GM04503 (cell line): ENCODE measurements at regions not wholly inside any gene's neighbourhood (a gene's known extent, or its start where the extent isn't known, plus 50 kb on each side); places are given as distances from the start of the nearest gene placed in this dataset.

Source experiments
- DNase-seq: peaks from one replicate; pipeline ENCODE4 v3.0.0-alpha.2; 2012; ENCODE audit warnings: low read depth

DNA sequence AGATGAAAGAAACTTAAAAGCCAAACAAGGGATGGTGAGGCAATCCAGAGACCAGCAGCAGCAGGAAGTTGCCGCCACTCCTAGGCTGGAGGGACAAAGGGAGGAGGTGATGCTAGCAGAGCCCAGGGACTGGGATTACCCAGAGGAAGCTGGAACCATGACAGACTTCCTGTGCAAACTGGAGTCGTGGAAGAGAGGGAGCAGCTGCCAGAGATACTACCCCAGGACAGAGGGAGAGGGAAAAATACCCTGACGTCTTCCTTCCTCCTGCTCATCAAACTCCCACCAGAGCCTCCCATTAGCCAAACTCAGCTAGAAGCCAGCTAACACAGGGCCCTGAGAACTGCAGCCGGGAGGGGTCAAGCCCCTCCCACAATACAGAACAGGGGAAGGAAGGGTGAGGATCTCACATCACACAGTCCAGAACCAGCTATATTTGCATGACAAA, 101.2 kb upstream of the KLF3 start:
- no peak for DNase-seq

DNA sequence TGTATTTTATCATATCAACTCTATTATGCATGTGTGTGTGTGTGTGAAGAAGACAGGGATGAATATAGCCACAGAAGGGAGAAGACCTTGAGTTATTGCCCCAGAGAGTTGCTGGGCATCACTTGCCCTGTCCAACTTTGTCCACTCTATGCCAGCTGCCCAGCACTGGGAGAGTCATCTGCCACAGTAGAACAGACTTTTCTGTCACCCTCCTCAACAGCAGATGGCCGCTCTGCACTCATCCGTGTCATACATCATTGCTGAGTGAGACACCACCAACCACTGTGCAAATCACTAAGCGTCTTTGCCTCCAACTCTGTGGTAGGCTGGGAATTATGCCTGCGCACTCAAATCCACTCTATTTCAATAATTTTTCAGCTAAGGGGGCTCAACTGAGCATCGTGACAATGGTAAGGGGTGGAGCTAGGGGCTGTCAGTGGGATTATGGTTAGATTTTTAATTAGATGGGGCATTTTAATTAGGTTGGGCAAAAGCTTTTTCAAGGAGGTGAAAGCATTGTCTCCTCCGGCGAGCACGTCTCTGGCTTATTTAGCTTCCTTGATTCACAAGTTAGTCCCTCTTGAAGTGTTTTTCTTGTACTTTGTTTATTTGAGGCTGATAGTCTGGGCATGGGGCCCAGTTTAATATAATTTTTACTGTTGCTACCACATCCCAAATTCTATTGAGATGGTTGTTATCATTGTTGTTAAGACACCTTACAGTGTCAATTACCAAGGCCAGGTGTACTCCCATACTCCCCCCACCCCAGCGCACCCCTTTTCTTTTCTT, 100.1 kb upstream of the KLF3 start:
- DNase-seq: no peak

DNA sequence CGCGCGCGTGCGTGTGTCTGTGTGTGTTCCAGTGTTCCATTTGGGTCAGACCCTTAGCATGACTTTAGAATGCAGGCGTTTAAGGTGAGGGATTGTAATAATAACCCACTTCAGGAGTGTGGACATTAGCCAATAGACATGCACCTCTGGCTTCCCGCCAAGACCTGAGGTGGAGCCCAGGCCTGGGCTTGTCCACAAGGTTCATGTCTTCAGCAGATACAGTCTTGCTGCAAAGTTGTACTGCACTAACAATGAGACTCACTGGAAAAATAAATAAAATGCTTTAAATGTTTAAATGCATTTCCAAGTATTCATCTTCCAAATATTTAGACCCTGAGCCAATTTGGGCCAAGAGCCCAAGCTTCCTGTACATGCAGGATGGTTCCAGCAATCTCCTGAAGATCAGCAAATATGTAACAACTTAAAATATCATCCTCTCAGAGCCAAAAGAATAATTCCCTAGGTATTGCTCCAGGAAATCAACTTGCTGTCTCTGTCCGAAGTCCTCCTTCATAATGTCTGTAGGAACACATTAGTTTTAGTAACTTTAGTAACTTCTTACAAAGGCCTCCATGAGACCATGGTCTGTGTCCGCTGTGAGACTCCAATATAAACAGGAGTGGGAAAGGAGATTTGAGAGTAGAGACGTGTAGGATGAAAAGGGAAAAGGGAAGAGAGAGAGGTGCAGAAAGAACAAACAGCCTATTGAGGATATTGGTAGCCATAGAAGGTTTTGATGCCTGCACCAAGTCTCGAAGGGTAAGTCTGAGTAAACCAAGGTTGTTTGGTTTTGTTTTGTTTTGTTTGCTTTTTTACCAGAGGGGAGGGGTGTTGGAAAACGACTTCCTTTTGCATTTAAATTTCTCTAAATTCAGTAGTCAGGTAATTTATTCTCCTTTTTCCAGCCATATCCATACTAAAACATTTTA, 98.5 kb upstream of the KLF3 start:
- peak; percentile 23 for DNase-seq

DNA sequence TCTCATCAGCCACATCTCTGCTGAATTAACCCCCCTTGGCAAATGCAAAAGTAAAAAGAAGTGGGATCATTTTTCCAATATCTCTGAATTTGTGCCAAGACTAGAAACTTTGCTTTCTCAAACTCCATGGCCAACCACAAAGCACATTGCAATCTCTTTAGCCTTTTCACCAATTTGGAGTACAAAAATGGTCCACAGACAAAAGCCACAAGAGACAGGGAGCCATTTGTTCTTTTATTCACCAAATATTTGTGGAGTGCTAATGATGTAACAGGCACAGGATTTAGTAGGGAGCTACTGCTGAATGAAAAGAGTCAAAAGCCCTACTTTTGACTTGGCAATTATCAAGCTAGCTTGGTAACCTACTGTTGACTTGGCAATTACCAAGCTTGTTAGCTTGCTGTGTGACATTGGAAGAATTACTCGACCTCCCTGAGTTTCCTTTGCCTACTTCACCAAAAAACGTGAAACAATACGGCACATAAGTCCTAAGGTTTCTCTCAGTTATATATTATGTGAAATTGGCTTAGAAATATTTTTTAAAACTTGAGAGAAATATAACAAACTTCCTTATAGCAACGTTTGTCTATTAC, 97.1 kb upstream of the KLF3 start:
- DNase-seq: no peak

DNA sequence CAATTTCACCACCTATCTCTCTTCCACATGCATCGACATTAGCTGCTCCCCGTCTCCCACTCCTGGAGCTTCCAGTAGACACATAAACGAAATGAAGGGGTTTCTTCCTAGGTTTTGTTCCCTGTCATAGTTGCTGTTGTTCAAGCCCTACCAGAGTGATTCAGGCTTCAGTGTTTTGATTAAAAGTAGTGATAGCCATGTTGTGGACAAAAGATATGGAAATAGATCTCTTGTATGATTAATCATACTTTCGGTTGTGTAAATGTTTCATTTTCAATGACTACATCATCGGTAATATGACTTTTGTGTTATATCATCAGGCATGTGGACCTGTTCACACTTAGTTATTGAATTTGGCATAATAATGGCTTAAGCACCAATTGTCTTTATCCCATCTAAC, 96.5 kb upstream of the KLF3 start:
- DNase-seq: no peak

DNA sequence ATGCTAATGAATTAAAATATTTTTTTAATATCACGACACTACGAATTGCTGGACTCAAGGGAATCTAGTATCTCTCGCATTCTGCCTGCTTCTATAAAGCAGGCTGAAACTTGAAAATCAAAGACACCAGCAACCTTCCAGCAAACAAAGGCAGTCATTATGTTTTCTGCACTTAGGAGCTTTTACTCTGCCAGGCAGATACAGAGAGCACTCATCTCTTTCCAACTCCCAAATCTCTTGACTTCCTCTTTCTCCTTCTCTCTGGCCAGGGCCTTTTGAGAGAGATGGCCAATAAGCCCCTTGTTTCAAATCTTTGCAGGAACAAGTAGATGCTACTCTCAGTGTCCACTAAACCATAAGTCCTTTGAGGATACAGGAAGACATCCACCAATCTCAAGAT, 95.2 kb upstream of the KLF3 start:
- DNase-seq: no peak

DNA sequence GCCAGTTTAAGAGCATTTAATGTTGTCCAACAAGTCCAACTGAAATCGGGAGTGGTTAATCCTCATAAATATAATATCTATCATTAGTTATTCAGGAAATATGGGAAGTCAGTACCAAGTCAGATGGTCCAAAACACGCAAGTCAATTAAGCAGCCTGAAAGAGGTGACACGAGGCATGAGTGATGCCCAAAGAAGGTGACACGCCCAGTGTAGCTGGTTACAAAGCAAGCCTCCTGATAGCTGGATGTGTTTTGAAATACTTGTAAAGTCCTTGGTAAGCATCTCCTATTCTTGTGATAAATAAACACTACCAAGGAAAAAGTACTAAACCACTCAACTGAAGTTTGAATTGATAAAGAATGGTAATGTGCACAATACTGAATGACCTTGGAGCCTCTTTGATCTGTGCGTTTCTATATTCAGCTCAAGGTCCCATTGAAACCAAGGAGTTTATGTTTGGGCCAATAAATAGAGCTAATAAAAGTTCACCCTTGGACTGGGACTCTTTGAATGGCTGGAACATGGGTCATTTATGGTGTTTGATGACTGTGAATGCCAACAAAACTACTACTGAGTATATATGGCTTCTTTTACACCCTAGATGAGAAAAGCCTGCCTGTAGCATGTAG, 93.2 kb upstream of the KLF3 start:
- DNase-seq: no peak

DNA sequence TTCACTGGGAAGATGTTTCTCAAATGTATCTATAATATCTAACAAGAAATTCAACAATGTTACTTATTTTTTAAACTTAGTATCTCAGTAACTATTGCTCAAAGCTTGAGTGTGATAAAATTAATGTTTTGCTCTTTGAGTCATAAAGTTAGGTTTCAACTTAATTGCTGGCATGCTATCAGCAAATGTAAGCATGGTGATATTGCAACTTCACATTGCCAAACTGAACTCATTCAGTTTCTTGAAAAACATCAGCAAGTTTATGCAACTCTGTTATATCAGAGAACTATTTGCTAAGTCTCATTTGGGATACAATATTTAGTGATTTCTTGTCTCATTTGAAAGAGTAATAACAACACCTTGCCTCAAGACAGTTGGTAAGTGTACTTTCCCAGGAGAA, 91.2 kb upstream of the KLF3 start:
- no peak for DNase-seq

DNA sequence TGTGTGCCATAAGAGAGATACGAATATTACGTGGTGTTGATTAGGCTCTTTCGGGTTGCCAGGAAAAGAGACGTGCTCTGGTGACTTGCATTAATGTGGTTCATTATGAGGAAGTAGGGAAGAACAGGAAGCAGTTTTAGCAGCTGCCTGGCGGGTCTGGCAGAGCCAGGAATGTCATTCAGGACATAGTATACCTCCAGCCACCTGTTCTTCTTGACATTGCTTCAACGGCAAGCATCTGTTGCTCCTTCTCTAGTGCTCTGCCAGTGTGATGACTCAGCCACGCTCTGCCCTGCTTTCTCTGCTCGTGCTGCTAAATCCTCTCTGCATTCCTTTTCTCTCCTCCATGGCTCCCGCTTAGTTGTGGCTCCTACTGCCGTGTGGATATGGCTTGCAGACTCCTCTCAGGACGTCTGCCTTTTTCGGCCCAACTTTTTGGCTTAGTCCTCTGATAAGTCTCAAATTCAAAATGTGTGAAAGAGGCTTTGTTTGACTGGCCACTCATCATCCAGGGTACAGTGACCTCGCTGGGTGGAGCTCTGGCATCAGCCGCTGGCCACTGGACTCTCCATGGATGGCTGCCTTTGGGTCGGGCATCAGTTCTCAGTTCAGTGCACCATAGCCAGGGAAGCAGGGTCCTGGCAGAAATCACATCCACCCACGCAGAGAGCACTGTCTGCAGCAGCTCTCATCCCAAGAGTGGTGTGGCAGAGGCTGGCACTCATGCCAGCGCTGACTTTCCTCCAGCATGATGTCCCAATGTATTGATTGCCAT, 89.3 kb upstream of the KLF3 start:
- no peak for DNase-seq

DNA sequence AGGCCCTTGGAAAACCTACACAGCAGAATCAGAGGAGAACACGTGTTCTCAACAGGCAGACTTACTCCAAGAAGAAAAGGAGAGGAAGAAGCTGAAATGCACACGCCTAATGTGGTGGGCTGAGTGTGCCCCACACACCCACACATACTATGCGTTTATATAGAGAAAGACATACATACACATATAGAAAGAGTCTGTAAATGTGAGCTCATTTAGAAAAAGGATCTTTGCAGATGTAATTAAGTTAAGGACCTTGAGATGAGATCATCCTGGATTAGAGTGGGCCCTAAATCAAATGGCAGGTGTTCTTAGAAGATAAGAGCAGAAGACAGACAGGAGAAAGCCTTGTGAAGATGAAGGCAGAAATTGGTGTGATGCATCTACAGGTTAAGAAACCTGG, 87.2 kb upstream of the KLF3 start:
- DNase-seq: no peak

DNA sequence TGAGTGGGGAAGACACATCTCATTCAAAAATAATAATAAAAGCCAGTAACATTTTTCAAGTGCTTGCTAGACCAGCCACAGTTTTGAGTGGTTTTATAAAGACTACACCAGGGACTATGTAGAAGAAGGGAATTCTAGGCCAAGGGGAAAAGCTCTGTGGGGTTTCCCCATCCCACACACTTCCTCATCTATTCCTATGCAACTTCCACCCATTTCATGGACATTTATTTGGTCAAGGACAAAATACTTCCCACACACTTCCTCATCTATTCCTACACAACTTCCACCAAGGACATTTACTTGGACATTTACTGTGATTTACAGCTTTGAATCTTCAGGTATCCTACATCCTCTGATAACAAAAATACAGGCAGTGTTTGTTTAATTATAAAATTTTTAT, 86.5 kb upstream of the KLF3 start:
- DNase-seq: no peak

DNA sequence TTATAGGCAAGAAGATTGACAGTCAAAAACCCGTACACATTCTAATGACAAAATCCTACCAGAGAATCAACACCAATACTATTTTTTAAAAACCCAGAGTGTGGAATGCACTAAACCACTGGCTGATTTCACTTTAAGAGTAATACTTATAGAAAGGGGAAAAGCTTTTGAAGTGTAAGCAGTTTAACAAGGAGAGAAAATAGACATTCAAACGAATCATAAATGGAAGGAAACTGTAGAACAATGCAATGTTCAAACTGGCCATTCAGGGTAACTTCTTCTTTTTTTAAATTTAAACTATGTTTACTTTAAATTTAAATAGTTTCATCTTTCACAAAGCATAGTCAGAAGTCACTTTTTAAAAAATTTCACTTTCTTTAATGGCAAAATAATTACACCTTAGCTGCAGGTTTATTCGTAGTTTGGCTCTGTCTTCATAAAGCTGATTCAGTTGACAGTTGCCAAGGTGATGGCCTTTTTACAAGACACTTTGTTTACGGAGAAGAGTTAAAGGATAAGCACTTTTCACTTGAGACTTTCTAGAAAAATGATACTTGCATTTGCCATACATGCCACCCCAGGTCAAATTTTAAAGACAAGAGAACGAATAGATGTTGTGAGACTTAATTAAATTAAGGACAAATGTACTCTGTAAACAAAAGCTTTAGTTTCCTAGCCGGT, 82.4 kb upstream of the KLF3 start:
- no peak for DNase-seq

DNA sequence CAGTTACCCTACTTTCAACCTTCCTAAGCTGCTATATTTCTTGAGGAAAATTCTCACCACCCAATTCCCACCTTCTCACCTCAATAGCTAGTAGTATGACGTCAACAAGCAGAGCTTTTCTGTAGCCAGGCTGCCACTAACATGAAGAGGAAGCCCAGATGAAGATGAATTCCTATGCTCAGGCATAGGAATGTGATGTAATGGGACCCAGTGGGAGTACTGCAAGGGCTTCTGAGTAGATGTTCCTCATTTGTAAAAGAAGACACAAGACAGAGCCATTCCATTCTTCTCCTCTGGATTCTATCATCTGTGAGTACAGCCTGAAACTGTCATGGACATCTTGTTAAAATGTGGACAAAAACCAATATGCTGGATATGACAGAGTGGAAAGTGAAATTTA, 81.6 kb upstream of the KLF3 start:
- no peak for DNase-seq

DNA sequence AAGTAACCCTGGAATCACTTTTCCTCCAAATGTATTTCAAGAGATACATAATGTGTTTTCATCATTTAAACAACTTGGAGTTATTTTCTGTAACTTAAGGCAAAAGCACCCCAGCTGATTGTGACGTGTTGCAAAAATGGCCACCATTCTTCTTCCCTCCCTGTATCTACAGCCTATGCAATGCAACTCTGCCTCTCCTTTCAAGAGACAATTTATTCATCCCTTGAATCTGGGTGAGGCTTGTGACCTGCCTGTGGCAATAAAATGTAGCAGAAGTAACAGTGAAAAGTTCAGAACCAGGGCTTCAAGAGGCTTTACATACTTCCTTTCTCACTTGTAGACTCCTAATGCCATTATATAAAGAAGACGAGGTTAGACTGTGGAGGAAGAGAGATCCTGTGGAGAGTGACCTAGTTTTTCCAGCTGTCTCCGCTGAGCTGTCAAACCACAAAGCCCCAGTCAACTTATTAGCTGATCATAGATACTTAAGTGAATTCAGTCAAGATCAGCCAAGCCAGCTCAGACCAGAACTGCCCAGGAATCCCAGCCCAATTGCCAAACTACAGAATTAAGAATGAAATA, 81.0 kb upstream of the KLF3 start:
- no peak for DNase-seq

DNA sequence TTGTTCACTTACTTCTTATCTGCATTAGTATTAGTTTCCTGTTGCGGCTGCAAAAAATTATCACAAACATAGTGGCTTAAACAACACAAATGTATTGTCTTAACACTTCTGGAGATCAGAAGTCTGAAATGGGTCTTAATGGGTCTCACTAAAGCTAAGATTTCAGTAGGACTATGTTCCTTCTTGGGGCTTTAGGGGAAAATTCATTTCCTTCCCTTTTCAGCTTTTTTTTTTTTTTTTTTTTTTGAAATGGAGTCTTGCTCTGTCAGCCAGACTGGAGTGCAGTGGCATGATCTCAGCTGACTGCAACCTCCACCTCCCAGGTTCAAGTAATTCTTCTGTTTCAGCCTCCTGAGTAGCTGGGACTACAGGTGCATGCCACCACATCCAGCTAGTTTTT, 78.1 kb upstream of the KLF3 start:
- DNase-seq: no peak

DNA sequence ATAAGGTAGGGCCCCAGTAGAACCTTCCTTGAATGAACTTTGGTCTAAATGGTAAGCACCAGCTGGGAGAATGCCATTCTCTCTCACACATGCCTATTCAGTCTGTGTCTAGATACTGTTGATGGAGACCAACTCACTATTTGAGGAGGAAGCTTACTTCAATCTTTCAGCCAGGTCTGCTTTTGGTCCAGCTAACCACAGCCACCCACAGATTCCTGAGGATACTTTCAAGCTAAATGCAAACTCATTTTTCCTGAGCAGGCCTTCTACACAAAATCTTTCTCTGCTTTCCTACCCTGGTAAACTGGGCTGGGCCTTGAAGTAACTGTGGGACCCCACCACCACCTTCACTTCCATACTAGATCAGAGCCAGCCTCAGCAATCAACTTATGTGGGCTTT, 76.9 kb upstream of the KLF3 start:
- DNase-seq: no peak

DNA sequence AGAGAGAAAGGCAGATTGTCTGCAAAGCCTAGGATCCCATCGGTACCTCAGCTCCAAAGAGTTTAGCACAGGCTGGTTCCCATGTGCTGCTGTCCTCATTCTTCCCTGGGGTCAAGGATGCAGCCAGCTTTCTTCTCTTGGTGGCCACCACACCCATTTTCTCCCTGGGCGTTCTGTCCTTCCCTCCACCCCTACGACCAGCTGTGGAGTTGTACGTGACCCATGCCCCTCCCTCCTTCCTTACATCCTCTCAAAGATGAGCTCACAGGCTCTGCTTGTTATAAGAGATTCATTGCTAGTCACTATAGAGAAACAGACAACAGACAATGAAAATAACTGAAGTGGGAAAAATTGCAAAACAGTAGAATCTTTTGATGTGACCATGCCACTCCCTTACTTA, 74.0 kb upstream of the KLF3 start:
- no peak for DNase-seq

DNA sequence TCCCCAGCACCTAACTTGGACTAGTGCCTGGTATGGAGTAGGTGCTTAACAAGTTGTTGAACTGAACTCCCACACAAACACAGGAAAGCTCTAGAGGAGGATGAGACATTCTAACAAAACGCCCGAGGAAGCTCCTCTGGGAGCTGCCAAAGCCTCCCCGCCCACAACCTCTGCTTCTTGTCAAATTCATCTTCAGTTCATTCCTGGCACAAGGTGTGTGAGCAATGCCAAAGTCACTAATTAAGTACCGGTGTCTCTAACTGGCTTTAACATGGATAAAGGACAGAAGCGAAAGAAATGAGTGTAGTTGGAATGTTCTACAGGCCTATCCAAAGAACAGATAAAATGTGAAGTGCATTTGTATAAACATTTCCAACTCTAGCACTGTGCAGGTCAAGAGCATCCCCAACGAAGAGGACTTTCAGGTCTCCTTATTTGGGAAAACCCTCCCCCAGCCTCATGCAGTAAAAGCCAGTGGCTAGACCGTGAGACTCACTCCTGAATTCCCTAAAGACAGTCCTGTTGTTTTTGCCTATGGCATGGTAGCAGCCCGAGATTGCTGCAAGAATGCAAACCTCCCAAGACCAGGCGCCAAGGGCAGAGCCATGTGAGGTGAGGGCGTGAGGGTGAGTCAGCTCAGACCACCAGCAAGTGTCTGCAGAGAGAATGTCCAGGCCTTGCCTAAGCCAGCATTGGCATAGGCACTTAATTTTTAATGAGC, 72.2 kb upstream of the KLF3 start:
- no peak for DNase-seq

DNA sequence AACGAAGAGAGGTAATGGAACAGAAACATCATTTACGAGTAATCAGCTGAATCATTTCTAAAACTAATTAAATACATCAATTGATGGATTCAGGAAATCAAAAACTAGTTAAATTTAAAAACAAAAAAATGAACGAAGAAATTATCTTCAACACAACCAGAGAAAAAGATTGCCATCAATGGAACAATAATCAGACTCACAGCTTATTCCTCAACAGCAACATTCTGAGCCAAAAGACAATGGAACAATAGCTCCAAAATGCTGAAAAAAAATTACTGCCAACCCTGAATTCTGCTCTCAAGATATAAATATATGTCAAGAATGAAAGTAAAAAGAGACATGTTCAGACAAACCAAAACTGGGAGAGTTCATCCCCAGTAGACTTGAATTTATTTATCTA, 65.5 kb upstream of the KLF3 start:
- DNase-seq: no peak

DNA sequence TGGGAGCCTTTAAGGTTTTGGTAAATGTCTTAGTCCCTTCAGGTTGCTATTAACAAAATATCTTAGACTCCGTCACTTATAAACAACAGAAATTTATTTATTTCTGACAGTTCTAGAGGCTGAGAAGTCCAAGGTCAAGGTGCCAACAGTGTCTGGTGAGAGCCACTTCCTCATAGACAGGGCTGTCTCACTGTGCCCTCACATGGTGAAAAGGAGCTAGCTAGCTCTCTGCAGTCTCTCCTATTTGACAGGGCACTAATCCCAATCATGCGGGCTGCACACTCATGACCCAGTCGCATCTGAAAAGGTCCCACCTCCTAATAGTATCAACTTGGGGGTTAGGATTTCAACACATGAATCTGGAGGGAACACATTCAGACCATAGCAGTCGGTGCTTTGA, 63.4 kb upstream of the KLF3 start:
- DNase-seq: no peak
